Esophagus muscularis mucosa (tissue), 3 donors: ENCODE measurements at regions not wholly inside any gene's neighbourhood (a gene's known extent, or its start where the extent isn't known, plus 50 kb on each side); places are given as distances from the start of the nearest gene placed in this dataset.

ENCODE experiments used
- POLR2AphosphoS5 ChIP-seq, 2 donors: sonication (generic); formaldehyde crosslinking; IDR thresholded peaks; one replicate each; pipeline ENCODE4 v1.6.1; 2017; ENCODE audit warnings: antibody characterized with exemption in 2 of 2
- TF ChIP-seq, protein P1 (sequence below), 3 experiments: fragments of 200-600 bp in 2 of 3; fragments of 450-650 bp in 1 of 3; sonication (generic) in 2 of 3; IDR thresholded peaks; one replicate each; pipeline ENCODE4 v1.5.1; 2017 to 2019; ENCODE audit warnings: antibody characterized with exemption in 3 of 3, mild to moderate bottlenecking in 2 of 3, moderate library complexity in 1 of 3

DNA sequence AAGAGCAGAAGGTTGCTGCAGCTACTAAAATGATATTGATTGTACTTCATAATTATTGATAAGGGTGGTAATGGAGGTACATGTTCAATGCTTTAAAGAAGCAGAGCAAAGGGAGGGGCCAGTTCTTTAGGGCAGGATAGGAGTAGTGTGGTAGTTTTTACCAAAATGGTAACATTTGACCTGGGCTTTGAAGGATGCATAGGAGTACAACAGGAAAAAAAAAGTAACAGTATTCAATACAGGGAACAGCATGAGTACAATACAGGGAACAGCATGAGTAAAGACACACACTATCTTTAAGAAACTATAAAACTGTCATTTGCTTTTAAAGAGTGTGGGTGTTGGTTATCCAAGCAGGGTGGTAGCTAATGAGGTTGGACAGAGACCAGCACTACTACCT, 215.0 kb upstream of the CRY1 start:
- TF ChIP-seq, protein P1, sequence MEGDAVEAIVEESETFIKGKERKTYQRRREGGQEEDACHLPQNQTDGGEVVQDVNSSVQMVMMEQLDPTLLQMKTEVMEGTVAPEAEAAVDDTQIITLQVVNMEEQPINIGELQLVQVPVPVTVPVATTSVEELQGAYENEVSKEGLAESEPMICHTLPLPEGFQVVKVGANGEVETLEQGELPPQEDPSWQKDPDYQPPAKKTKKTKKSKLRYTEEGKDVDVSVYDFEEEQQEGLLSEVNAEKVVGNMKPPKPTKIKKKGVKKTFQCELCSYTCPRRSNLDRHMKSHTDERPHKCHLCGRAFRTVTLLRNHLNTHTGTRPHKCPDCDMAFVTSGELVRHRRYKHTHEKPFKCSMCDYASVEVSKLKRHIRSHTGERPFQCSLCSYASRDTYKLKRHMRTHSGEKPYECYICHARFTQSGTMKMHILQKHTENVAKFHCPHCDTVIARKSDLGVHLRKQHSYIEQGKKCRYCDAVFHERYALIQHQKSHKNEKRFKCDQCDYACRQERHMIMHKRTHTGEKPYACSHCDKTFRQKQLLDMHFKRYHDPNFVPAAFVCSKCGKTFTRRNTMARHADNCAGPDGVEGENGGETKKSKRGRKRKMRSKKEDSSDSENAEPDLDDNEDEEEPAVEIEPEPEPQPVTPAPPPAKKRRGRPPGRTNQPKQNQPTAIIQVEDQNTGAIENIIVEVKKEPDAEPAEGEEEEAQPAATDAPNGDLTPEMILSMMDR (IDR thresholded peaks at IDR 0.05): no peak
- TF ChIP-seq POLR2AphosphoS5 (IDR thresholded peaks at IDR 0.05): no peak
